ENCODE measurements at regions not wholly inside any gene's neighbourhood (a gene's known extent, or its start where the extent isn't known, plus 50 kb on each side); places are given as distances from the start of the nearest gene placed in this dataset.

GRCh38 chr3:152522036-152522435, 253.3 kb downstream of the MBNL1 start:
- no peak for TF ChIP-seq GATA3 (IDR thresholded peaks at IDR 0.05; ENCODE audit: low read depth, low read length)
- no peak for TF ChIP-seq GATA2 (IDR thresholded peaks at IDR 0.05; ENCODE audit: low read depth, low read length)

Data from SH-SY5Y (cell line).